NB4 (cell line): ENCODE measurements at regions not wholly inside any gene's neighbourhood (a gene's known extent, or its start where the extent isn't known, plus 50 kb on each side); places are given as distances from the start of the nearest gene placed in this dataset.

Source experiments
- DNase-seq: peaks from one replicate; pipeline ENCODE4 v3.0.0; 2010; ENCODE audit warnings: low read depth
- H3K4me3 ChIP-seq: one replicate; pipeline ENCODE4 v1.5.1; 2011; ENCODE audit warnings: mild to moderate bottlenecking, low read depth, low read length, moderate library complexity
- MYC ChIP-seq: IDR thresholded peaks from 2 replicates; pipeline ENCODE4 v1.6.1; 2011; ENCODE audit warnings: low read depth, low read length
- POLR2A ChIP-seq: IDR thresholded peaks from 2 replicates; pipeline ENCODE4 v1.6.1; 2011; ENCODE audit warnings: mild to moderate bottlenecking; ENCODE audit not compliant: insufficient read length; ENCODE audit errors: extremely low read depth
- TF ChIP-seq, protein P1 (sequence below): IDR thresholded peaks from one replicate; pipeline ENCODE4 v1.5.1; 2012; ENCODE audit warnings: low read depth, low read length
- TF ChIP-seq, protein P2 (sequence below): IDR thresholded peaks from 2 replicates; pipeline ENCODE4 v1.6.1; 2011; ENCODE audit warnings: low read depth, low read length

DNA sequence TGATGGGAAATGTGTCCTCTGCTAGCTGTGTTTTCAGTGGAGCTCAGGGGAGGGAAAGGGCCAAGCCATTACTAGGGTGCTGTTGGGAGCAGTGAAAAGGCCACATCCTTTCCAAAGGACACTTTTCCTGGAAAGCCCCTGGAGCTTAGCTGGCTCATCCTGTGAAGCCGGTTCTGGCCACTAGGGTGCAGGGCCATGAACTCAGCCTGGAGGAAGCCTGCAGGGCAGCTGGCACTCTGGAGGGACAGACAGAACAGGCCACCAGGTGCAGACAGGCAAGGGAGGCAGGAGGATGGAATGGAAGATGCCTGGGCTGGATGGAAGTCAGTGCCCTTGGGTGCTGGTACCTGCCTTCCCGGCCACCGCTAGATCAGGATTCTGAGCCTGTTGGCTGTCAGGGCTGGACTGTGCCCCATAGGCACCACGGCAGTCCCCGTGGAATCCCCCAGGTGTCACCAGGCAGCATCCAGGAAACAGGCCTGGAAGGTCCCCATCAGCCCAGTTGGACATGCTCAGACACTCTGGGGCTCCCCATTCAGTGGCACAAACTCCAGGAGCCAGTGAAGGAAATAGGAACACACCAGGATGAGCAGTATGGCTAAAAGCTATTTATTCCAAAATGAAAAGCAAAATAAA is 76.2 kb upstream of the C2CD4B start:
- peak; percentile 7 for DNase-seq
- TF ChIP-seq, protein P1, sequence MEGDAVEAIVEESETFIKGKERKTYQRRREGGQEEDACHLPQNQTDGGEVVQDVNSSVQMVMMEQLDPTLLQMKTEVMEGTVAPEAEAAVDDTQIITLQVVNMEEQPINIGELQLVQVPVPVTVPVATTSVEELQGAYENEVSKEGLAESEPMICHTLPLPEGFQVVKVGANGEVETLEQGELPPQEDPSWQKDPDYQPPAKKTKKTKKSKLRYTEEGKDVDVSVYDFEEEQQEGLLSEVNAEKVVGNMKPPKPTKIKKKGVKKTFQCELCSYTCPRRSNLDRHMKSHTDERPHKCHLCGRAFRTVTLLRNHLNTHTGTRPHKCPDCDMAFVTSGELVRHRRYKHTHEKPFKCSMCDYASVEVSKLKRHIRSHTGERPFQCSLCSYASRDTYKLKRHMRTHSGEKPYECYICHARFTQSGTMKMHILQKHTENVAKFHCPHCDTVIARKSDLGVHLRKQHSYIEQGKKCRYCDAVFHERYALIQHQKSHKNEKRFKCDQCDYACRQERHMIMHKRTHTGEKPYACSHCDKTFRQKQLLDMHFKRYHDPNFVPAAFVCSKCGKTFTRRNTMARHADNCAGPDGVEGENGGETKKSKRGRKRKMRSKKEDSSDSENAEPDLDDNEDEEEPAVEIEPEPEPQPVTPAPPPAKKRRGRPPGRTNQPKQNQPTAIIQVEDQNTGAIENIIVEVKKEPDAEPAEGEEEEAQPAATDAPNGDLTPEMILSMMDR, result peak; percentile 35
- no peak for TF ChIP-seq POLR2A

DNA sequence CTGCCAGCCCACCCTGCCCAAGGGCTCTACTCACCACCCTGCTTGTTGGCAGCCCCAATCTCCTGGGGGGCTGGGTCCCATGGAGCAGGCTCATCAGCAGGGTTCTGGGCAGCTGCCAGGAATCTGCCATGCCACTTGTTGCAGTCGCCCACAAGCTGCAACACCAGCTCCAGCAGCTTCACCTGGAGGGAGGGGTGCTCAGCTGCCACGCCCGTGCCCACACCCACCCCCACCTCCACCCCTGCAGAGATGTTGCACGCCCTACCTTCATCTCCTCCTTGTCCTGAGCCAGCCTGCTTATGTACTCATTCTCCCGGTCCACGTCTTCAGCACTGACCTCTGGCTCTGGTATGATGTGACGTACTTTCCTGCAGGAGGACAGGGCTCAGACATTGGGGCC is 77.9 kb upstream of the C2CD4B start:
- no peak overlapping the region for H3K4me3 ChIP-seq
- no peak for DNase-seq
- TF ChIP-seq, protein P1, result no peak
- no peak for TF ChIP-seq POLR2A

More for the DNA sequence above, 76.2 kb upstream of the C2CD4B start:
- H3K4me3 ChIP-seq, result no peak overlapping the region

DNA sequence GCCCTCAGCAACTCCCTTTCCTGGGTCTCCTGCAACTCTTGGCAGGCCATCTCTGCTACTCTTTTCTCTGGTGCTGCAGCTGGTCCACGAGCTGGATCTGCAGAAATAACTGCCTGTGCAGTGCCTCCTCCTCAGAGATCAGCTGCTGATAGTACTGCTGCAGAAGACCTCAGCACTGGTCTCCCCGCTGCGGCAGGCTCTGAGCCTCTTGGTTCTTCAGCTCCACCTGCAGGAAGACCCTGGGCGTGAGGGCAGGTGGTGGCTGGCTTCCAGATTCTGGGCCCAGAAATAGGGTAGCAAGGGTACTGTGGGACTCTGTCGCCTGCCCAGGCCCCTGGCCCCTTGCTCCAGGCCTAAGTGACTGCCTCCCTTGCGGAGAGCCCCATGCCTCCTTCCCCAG is 79.7 kb upstream of the C2CD4B start:
- peak; percentile 7 for DNase-seq
- no peak overlapping the region for H3K4me3 ChIP-seq
- TF ChIP-seq, protein P2, sequence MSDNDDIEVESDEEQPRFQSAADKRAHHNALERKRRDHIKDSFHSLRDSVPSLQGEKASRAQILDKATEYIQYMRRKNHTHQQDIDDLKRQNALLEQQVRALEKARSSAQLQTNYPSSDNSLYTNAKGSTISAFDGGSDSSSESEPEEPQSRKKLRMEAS, result no peak
- TF ChIP-seq, protein P1, result no peak
- no peak for TF ChIP-seq MYC
- no peak for TF ChIP-seq POLR2A

DNA sequence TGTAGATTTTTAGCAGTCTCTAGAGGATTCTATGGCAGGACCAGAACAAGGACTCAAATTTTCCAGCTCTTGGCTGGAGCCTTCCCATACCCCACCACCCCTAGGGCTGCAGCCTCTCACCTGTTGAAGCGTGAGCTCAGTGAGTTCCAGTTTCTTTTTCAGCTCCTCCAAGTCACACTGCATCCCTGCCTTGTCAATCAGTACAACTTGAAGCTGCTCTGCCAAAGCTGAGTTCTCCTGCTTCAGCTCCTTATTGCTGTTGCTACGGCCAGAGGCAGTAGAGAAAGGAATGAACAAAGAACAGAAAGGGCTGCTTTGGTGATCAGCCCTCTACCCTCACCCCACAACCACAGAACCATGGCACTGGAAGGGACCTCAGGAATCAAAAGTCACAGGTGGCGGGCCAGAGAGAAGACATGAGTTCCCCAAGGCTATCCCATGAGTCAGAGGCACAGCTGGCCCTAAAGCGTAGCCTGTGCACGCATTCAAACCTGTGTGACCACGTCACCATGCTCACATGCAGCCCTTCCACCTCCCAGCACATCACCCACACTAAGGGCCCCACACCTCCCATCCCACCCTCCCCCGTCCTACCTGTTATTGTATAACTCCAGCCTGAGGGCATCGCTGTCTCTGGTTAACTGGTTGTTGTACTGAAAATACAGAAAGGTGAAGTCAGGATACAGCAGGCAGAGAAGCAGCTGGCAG is 83.3 kb upstream of the C2CD4B start:
- no peak for DNase-seq
- no peak overlapping the region for H3K4me3 ChIP-seq
- TF ChIP-seq POLR2A, result no peak
- TF ChIP-seq, protein P2, result no peak
- TF ChIP-seq, protein P1, result no peak

DNA sequence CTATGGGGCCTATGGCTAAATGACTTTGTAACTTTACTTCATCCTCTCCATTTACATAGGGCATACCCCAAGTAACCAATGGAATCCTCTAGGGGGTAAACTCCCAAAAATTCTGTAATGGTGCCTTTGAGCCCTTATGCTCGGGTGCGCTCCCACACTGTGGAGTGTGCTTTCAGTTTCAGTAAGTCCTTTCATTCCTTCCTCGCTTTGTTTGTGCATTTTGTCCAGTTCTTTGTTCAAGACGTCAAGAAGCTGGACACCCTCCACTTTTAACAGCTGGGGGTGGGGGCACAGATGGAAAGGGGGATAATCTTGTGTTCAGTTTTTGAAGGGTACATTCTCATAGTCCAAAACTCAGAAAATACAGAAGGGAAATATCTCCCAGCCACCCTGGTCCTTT is 84.4 kb upstream of the C2CD4B start:
- no peak for DNase-seq
- TF ChIP-seq, protein P1, result no peak
- no peak for TF ChIP-seq POLR2A
- TF ChIP-seq, protein P2, result no peak
- TF ChIP-seq MYC, result no peak
- no peak overlapping the region for H3K4me3 ChIP-seq

DNA sequence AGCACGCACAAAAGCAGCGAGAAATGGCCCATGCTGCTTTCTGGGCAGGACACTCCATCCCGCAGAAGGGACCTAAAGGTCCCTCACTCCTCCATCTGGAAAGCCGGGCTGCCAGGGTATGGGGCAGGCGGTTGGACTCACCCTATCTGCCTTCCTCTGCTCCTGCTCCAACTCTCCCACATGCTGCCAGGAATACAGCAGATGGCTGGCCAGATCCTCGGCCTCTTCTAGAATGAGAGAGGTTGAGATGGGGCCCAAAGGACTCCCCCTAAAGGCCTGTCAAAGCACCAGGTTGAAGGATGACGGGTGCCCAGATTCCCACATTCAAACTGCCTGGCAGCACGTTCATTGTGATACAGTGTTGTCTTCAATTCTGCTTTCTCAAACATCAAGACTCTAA is 85.1 kb upstream of the C2CD4B start:
- no peak overlapping the region for H3K4me3 ChIP-seq
- TF ChIP-seq, protein P1, result no peak
- TF ChIP-seq, protein P2, result no peak
- TF ChIP-seq POLR2A (no peak), MYC (no peak)
- no peak for DNase-seq
